ENCODE measurements at regions not wholly inside any gene's neighbourhood (a gene's known extent, or its start where the extent isn't known, plus 50 kb on each side); places are given as distances from the start of the nearest gene placed in this dataset.

DNA sequence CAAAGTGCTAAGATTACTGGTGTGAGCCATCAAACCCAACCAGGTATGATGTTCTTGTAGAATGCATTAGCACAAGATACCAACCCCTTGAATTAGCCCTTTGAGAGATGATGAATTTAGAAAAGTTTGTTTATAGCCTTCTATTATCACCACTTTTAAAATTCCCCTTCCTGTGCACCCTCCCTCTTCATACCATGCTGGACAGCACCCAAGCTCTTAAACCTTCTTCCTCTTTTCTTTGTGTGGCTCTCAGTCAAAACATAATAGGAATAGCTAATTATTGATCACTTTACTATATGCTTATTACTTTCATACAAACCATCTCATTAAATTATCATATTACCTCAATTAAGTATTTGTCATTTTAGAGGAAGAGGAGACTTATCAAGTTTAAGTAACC lies 87.6 kb upstream of the TMED7 start:
- TF ChIP-seq, protein P1, sequence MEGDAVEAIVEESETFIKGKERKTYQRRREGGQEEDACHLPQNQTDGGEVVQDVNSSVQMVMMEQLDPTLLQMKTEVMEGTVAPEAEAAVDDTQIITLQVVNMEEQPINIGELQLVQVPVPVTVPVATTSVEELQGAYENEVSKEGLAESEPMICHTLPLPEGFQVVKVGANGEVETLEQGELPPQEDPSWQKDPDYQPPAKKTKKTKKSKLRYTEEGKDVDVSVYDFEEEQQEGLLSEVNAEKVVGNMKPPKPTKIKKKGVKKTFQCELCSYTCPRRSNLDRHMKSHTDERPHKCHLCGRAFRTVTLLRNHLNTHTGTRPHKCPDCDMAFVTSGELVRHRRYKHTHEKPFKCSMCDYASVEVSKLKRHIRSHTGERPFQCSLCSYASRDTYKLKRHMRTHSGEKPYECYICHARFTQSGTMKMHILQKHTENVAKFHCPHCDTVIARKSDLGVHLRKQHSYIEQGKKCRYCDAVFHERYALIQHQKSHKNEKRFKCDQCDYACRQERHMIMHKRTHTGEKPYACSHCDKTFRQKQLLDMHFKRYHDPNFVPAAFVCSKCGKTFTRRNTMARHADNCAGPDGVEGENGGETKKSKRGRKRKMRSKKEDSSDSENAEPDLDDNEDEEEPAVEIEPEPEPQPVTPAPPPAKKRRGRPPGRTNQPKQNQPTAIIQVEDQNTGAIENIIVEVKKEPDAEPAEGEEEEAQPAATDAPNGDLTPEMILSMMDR (conservative IDR thresholded peaks at IDR 0.05; ENCODE audit: low read depth in 2 of 2) = no peak
- TF ChIP-seq CREB1 (CRISPR knock-in tag; IDR thresholded peaks at IDR 0.05; ENCODE audit: low read depth) = no peak
